GM18502 (cell line): ENCODE measurements at regions not wholly inside any gene's neighbourhood (a gene's known extent, or its start where the extent isn't known, plus 50 kb on each side); places are given as distances from the start of the nearest gene placed in this dataset.

Experiments used
- ATAC-seq: cut with Tn5 transposase; IDR thresholded peaks from one replicate; pipeline ENCODE4 v1.9.1; 2021; ENCODE audit warnings: mild to moderate bottlenecking; ENCODE audit not compliant: unreplicated experiment, poor library complexity

DNA sequence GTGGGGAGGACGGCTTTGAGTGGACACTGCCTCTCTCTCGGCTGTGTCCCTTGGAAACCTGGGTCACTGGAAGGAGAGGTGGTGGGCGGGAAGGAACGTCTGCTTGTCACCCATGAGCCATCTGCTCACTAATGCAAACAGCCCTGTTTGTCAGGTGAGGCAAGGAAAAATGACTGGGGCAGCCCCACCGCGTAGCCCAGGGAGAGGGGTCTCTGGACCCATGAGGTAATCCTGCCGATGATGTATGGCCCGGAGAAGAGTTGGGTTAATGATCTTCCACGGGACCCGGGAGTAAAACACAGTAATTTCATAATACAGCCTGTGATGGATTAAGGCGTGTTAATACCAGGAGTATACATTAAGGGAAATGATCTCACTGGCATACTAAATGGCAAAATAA, 197.0 kb downstream of the CYLD start:
- no peak for ATAC-seq

DNA sequence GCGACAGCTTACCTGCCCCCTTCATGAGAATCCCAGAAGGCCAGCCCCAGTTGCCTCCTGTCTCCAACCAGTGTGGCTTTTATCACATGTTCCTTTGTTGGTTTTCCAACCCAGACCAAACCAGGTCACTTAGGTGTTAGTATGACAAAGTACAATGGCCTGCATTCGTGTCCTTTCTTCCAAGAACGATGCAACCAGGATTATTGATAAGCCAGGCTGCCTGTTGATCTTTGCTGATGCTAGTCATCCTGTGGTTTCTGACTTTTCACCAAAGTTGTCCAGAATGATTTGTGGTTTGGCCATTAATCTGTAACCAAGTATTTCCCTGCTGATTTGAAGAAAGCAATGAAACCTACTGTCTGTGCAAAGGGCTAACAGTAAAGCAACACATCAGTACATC, 191.4 kb downstream of the CYLD start:
- no peak for ATAC-seq

DNA sequence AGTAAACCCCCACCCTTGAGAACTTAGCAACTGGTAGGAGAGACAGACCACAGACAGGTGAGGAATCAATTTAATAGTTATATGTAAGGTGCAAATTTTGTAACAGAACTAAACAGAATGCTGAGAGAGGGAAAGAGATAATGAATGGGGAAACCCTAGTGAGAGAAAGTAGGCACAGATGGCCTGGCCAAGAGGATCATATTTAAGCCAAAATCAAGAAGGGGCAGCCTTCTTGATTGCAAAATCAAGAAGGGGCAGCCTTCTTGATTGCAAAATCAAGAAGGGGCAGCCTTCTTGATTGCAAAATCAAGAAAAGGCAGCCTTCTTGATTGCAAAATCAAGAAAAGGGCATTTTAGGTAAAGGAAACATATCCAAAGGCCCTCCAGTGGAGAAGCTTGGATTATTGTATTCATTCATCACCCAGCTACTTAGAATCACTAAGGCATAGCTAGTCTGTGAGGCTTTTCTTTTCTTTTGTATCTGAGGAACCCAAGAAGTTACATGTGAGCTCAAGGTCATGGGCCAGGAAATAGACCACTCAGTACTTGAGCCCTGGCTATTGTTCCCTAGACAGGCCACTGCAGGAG, 190.6 kb downstream of the CYLD start:
- no peak for ATAC-seq

DNA sequence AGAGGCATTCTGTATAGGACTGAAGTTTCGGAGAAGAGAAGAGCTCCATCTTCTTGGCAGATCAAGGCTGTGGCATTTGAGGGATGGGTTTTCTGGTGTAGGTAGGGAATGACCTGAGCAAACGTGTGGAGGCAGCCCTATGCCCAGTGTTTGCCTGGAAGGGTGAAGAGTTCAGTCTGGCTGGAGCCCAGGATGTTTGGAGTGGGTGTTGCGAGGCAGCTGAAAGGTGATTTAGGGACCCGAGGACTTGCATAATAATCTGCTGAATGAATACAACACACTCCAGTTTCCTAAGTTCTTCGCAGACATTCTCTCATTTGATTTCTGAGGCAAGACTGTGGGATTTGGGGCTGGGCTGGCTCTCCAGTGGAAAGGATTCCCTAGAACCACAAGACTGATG, 186.2 kb downstream of the CYLD start:
- no peak for ATAC-seq

DNA sequence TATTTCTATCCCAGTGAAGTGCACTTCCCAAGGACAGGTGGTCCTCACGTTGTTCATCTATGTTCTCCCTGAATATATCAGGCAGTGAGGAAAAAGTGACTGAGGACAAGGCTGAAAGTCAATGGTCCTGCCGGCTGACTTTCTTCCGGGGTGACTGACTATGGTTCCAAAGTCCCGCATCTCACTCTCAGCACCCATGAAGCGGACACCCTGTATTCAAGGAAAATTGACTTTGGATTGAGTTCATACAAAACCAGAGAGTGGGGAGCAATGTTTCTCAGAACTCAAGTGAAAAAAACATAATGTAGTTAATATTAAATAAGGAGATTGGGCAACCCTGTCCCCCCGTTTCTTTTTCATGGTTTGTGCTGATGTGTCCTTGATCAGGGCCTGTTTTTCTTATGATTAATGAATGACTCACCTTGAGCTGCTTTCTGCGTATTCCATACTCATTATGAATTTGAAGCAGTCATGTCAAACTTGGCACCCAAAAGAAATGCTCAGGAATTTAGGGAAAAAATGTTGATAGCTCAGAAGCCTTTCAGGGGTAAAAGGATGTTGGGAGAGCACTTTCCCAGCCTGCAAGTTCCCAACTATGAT, 184.0 kb downstream of the CYLD start:
- no peak for ATAC-seq

DNA sequence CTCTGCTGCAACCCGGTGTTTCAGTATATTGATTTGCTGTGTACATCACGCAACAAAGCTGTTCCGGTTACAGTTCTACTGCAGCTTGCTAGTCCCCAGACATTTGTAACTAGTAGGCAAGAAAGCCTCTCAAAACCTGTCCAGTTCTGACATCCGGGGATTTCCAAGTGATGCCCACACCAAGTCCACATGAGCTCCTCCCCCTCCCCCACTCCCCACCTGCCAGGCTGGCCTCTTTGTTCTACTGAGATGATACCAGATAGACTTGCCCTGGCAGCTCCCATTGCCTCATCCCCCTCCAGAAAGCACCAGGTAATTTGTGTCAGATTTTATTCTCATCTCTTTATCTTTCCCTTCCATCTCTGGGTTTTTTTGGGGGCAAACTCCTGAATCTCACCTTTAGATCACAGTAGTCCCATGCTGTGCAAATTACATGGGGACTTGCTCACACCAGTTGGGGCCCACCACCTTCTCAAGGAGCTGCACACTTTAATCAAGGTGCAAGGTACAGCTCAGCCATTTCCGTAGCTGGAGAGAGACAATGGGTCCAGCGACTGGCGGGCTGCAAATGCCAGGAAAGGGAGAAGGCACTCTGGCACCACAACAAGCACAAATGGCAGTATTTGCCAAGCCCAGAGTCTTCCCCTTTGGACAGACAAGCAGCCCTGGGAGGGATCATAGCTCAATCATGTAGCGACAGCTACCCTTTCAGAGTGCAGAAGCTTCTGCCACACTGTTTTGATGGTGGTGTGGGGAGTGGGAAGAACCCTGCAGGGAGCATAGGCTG, 183.1 kb downstream of the CYLD start:
- ATAC-seq, result no peak

DNA sequence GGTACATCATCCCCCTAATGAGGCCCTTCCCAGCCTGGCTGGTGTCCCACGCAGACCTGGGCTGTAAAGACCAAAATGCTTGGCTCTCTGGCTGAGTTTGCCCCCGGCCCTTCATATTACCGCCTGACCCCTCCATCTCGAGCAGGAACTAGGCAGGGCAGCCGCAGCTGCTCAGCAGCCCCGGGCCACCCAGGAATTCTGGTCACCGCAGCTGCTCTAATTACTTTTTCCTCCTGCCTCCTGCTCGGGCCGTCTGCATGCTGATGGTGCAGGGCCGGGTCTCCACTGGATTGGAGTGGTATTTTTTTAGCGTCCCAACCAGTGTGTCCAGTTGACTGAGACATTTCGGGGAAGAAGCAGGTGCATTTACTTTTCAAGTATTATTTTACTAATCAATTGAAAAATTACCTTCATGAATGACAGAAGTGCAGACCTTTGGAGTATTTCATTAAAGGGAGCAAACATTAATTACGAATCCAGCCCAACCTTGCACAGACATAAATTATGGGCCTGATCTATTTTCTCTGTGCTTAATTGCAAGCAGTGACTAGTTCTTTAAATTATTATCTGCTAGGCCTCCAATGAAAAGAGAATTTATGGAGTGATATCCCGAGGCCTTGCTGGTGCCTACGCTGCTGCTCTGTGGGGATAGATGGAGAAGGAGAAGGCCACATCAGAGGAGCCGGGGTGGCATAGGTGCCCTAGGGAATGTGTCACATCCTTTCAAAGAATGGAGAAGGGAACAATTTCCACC, 176.2 kb downstream of the CYLD start:
- ATAC-seq, result no peak

DNA sequence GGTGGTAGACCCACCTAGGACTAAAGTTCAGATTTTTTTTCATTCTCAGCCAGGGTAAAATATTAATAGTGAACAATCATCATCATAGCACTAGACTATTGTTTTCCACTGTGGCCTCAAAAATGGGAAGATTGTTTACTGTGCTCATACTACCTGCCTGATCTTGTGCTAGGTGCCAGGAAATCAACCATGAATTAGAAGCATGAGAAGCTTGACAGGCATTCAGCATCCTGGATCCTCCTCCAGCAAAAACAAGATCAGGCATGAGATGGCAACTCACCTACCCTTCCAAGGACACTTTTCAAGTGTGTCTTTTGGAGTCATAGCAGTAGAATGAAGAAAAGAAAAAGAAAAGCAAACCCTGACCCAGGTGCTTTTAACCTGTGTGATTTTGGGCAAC, 174.2 kb downstream of the CYLD start:
- no peak for ATAC-seq

DNA sequence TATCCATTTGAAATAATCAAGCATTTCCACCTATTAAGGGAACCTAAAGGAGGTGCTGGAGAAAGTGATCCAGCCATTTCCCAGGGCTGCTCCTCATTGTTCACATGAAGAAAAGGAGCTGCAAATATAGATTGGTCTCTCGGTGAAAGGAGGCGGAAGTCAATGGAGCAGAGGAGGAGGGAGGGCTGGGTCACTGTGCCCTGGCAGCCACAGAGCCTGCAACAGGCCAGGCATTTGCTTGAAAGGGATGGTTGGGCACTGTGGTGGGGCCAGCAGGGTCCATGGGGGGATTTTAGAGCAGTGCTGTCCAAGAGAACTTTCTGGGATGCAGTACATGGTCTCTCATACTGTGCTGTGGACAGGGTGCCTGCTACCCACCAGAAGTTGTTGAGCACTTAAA, 173.2 kb downstream of the CYLD start:
- ATAC-seq, result no peak

DNA sequence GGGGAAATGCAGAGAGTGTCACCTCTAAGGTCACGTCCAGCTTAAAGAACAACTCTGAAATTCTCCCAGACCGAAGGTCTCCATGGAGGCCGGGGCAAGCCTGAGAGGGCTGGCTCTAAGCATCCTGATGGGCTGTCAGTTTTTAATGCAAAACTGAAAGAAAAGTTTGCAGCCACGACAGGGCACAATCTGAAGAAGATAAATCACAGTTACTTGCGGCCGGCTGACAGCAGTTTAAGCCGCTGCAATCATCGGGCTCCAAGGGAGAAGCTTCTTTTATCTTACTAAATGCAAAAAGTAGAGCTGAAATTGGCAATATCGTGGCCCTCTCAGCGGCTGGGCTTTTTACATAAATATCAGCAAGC, 168.8 kb downstream of the CYLD start:
- no peak for ATAC-seq

DNA sequence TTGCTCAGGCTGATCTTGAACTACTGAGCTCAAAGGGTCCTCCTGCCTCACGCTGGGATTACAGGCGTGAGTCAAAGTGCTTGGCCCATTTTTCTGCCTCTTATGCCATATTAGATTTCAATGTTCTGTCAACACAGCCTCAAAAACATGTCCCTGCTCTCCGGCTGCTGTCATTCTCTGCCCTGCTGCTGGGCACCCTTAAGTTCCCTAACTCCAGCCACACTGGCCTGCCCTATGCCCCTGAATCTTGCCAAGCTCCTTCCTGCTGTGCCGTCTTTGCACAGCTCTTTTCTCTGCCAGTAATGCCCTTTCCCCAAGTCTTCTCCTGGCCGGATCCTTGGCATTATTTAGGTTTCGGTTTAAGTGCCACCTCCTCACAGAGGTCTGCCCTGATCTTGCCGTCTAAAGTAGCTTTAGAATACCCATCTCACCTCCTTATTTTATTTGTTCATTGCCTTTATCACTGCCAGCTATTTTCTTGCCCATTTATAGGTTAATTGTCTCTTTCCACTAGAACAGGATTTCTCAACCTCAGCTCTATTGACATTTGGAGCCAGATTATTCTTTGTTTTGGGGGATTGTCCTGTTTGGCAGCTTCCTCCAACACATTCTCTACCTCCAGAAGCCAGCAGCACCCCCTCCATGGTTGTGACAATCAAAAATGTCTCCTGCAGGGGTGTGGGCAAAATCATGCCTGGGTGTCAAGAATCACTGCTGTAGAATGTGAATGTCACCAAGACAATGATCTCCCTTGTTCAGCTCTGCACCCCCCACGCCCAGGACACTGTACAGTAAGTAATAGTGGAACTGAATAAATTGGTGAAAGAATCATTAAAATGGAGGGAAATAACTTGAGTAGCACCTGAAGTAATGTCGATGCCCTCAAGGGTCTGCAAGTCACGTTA, 168.2 kb downstream of the CYLD start:
- ATAC-seq, result no peak

DNA sequence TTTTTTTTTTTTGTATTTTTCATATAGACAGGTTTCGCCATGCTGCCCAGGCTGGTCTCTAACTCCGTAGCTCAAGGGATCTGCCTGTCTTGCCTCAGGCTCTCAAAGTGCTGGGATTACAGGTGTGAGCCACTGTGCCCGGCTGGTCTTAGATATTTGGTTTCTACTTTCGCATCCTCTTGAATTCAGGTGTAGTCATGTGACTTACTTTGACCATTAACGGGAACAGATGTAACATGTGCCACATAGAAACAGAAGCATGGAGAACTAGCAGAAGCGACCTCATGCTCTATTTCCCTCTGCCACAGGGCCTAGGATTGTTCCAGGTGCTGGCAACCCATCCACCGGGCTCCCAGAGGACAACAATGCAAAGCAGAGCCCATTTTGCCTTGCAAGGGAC, 166.6 kb downstream of the CYLD start:
- ATAC-seq, result no peak

DNA sequence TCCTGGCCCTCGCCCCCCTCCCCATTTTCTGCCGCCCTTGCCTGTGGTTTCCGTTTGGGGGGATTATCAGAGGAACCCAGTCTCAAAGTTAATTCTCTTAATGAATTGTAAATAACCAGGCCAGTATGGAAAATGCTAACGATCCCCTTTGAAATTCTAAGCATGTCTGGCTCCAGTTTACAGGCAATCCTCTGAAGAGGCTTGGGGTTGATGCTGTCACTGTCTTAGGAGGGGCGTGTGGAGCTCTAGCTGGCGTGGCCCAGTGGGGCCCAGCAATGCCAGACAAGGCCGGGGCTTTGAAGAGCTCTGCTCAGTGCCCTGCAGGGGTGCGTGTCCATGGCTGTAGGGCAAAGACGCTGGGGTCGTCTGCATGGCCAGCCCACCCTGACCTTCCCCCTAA, 164.6 kb downstream of the CYLD start:
- no peak for ATAC-seq

DNA sequence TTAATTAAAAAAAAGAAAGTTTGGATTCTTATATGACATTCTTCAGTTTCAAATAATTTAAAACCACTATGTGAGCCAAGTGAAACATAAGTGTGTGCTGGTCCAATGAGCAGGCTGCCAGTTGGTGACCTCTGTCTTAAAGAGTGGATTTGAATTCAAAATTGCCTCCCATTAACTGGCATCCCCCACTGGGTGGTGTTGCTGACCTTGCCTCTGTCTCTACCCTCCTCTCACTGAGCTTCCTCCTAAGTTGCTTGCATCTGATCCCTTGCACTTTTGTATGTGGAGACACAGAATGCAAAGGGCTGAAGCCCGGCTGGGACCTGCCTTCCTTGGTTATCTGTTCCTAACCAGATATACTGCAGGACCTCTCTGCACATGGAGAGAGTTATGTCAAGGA, 160.6 kb downstream of the CYLD start:
- no peak for ATAC-seq

DNA sequence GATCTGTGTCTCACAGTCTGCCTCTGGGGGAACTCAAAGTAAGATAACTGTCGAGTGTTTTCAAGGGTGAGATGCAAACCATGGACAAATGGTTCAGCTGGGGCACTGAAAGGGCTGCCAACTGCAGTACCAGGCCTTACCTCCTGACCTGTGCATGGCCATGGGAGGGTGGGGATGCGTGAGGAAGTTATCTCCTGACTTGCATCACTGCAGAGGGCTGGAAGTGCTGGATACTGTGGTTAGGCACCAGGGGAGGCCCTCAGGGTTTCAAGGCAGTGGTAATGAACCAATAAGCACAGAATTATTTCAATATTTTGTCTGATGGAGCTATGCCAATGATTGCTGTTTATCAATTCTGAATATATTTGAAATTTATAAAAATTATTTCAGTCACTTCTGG, 159.2 kb downstream of the CYLD start:
- ATAC-seq, result no peak

DNA sequence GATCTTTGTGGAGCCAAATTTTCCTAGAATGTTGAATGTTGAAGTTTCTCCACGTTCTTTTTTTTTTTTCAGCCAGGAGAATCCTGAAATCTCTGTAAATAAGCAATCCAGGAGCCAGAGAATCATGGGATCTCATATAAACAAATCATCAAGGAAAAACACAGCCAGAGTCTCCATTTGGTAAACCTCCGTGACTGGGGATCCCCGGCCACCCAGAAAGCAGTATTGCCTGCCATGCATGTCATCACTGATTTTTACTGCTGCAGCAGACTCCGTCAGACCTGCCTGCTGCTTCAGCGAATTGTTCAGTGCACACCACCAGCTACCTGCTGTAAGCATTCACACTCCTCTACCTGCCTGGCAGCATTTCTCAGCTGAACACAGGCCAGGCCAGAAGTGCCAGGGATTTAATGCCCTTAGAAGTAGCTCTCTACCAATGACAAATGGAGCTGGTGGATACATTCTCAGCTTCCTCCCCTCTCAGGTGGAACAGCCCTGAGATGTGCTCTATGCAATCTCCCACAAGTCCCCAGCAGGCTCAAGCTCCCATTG, 158.6 kb downstream of the CYLD start:
- ATAC-seq, result no peak

DNA sequence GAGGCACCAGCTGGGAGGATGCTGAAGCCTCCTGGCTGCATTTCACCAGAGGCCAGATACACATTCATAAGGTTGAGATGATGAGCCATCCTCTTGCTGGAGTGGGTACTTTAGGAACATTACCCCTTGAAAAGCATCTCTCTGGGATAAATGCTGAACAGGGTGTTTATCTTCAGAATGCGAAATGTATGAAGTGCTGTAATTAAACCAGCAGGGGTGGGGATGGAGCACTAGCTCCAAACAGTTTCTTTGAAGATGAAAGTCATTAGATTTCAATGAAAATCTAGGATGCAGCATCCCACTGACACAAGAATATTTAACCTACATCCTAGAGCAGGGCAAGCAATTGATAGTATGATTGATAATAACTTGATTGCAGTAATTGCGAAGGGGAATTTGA, 158.1 kb downstream of the CYLD start:
- ATAC-seq, result no peak

DNA sequence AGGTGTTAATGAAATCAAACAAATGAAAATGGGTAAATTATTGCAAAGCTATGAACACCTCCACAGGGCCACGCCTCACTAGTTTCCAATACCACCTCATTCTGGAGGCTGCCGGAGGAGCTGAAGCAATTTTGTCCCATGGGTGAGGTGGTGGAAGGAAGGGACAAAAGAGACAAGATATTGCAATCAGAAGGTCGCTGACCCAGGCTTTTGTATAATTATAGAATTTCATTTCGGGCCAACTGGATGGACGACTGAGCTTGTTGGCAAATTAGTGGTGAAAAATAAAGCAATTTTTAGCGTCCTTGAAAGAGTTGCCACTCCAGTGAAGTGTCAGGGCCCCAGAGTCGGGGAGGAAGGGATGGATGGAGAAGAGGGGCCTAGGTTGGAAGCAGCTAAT, 147.9 kb downstream of the CYLD start:
- ATAC-seq, result no peak

DNA sequence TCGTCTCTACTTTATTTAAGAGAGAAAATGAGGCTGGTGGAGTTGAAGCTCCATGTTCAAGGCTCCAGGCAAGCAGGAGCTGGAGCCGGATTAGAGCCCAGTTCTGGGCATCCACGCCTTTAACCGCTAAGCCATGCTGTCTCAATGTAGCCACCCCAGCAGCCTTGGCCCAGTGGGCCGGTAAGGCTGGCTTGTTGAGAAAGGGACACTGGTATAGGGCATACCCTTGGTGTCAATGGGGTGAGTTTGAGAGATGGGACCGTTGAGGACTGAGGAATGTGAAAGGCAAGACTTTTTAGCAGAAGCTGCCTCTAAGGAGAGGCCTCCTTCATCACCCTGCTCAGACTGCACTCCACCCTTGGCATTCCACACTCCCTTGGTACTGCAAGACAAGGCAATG, 147.4 kb downstream of the CYLD start:
- no peak for ATAC-seq
